HG02943 (cell line): ENCODE measurements at regions not wholly inside any gene's neighbourhood (a gene's known extent, or its start where the extent isn't known, plus 50 kb on each side); places are given as distances from the start of the nearest gene placed in this dataset.
"Not testable (repeated sequence)": the region's sequence is repeated elsewhere in the genome, so short reads cannot be mapped to it uniquely, and the experiment has no call there.

Experiments used
- ATAC-seq: cut with Tn5 transposase; IDR thresholded peaks from one replicate; pipeline ENCODE4 v1.9.1; 2021; ENCODE audit warnings: mild to moderate bottlenecking, low read depth, moderate library complexity; ENCODE audit not compliant: unreplicated experiment

- ATAC-seq, result no peak
Observed at GRCh38 chr14:89573399-89573657, 156.3 kb upstream of the FOXN3 start.

- ATAC-seq, result no peak
Observed at GRCh38 chr14:89572596-89573398, 155.8 kb upstream of the FOXN3 start.

- no peak for ATAC-seq
Observed at GRCh38 chr14:89571491-89571890, 154.5 kb upstream of the FOXN3 start.

- no peak for ATAC-seq
Observed at GRCh38 chr14:89566644-89567415, 149.8 kb upstream of the FOXN3 start.

- no peak for ATAC-seq
Observed at GRCh38 chr14:89566180-89566579, 149.1 kb upstream of the FOXN3 start.

- ATAC-seq, result no peak
Observed at GRCh38 chr14:89565607-89566006, 148.6 kb upstream of the FOXN3 start.

- no peak for ATAC-seq
Observed at GRCh38 chr14:89564989-89565388, 148.0 kb upstream of the FOXN3 start.

- no peak for ATAC-seq
Observed at GRCh38 chr14:89564286-89564957, 147.4 kb upstream of the FOXN3 start.

- ATAC-seq, result no peak
Observed at GRCh38 chr14:89563471-89563870, 146.4 kb upstream of the FOXN3 start.

GRCh38 chr14:89551955-89552354, 134.9 kb upstream of the FOXN3 start:
- ATAC-seq, result no peak

- no peak for ATAC-seq
Observed at GRCh38 chr14:89551432-89551831, 134.4 kb upstream of the FOXN3 start.

GRCh38 chr14:89550821-89551220, 133.8 kb upstream of the FOXN3 start:
- no peak for ATAC-seq

GRCh38 chr14:89549381-89550125, 132.5 kb upstream of the FOXN3 start:
- ATAC-seq, result no peak

- not testable (repeated sequence) for ATAC-seq
Observed at GRCh38 chr14:89547047-89547446, 130.0 kb upstream of the FOXN3 start.

- ATAC-seq, result no peak
Observed at GRCh38 chr14:89544636-89545301, 127.7 kb upstream of the FOXN3 start.

GRCh38 chr14:89543425-89543790, 126.4 kb upstream of the FOXN3 start:
- no peak for ATAC-seq

- ATAC-seq, result no peak
Observed at GRCh38 chr14:89542786-89543424, 125.9 kb upstream of the FOXN3 start.

- ATAC-seq, result no peak
Observed at GRCh38 chr14:89540830-89541470, 123.9 kb upstream of the FOXN3 start.

- no peak for ATAC-seq
Observed at GRCh38 chr14:89540009-89540829, 123.2 kb upstream of the FOXN3 start.
